GM12891 (cell line): ENCODE measurements at regions not wholly inside any gene's neighbourhood (a gene's known extent, or its start where the extent isn't known, plus 50 kb on each side); places are given as distances from the start of the nearest gene placed in this dataset.
A peak's percentile ranks its signal among the peaks of the same experiment; 100 is the strongest.
"Not testable (repeated sequence)": the region's sequence is repeated elsewhere in the genome, so short reads cannot be mapped to it uniquely, and the experiment has no call there.

Source experiments
- DNase-seq: peaks from one replicate; pipeline ENCODE4 v3.0.0; 2011; ENCODE audit warnings: low spot score; ENCODE audit not compliant: insufficient read length
- FAIRE-seq: peaks from 2 replicates; lab custom pipeline; 2011; peaks lifted over from hg19 to GRCh38; lab: Jason Lieb, UNC
- PAX5 ChIP-seq: IDR thresholded peaks from 2 replicates; pipeline ENCODE4 v1.6.1; 2011; ENCODE audit warnings: low read length, moderate library complexity, mild to moderate bottlenecking; ENCODE audit not compliant: insufficient read depth, severe bottlenecking
- POLR2A ChIP-seq: IDR thresholded peaks from 2 replicates; pipeline ENCODE4 v1.6.1; 2011; ENCODE audit warnings: low read depth, low read length, control low read depth
- POLR2AphosphoS5 ChIP-seq: IDR thresholded peaks from 2 replicates; pipeline ENCODE4 v1.6.1; 2011; ENCODE audit warnings: low read depth, low read length, control low read depth
- POU2F2 ChIP-seq: IDR thresholded peaks from 2 replicates; pipeline ENCODE4 v1.6.1; 2011; ENCODE audit warnings: low read depth, mild to moderate bottlenecking, control low read depth, low read length, moderate library complexity
- SPI1 ChIP-seq: IDR thresholded peaks from 2 replicates; pipeline ENCODE4 v1.6.1; 2011; ENCODE audit warnings: low read depth, low read length, control low read depth
- TAF1 ChIP-seq: IDR thresholded peaks from 2 replicates; pipeline ENCODE4 v1.6.1; 2011; ENCODE audit warnings: low read depth, low read length, control low read depth

DNA sequence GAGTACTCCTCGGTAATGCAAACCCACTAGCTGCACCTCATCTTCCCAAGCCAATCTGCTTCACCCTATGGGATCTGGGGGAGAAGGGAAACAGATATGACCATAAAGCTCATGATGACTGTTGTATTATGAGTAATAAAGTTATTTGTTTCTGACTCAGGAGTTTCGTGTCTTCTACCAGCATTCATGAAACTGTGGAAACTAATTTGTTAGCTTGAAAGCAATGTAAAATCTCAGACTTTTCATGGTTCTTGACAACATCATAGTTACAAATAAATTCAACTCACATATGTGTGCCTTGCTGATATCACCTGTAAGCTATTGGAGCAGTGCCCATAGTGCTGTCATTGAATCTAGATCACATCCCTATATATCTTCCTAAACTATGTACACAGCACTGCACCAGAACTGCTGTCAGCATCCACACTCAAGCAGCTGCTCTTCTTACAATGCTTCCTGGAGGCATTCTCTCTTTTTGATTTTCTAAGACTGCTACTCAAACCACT is 135.6 kb upstream of the KYNU start:
- TF ChIP-seq POLR2A = no peak
- TF ChIP-seq POLR2AphosphoS5 = no peak
- TF ChIP-seq TAF1 = no peak
- no peak for TF ChIP-seq POU2F2
- TF ChIP-seq SPI1 = no peak
- TF ChIP-seq PAX5 = no peak
- DNase-seq (no peak), FAIRE-seq (no peak)

DNA sequence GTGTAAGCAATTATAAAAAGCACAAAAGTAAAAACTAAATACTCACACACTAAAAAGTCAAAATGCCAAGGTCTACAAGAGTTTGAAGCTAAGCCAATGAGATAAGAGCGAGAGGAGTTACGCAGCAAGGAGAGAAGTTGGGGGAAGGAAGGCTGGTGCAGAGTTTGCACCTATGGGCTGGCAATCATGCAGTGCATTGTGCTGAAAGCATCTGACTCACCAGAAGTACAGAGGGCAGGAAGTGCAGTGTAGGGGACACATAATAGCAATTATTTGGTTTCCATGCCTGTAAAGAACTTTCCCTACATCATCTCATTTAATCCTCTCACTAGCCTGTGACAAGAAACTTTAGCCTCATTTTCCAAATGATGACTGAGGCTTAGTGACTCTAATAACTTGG is 142.7 kb upstream of the KYNU start:
- TF ChIP-seq POU2F2 = no peak
- TF ChIP-seq PAX5 = no peak
- no peak for TF ChIP-seq POLR2A
- TF ChIP-seq TAF1 = no peak
- no peak for TF ChIP-seq POLR2AphosphoS5
- TF ChIP-seq SPI1 = no peak
- DNase-seq = no peak
- no peak for FAIRE-seq

DNA sequence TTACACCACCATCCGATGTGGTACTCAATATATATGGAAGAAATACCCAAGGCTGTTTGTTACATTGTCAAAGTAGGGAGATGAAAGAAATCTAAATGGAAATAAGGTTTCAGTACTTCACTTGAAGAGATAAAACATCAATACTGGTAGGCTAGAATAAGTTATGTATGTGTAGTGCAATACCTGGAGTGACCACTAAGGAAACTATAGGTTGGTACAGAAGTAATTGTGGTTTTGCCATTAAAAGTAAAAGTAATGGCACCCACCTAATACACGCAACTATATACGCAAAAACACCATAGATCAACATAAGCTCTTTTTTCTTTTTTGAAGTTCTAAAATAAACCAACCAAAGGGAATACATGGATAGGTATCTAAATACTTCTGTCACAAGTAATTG is 143.2 kb upstream of the KYNU start:
- DNase-seq = no peak
- FAIRE-seq = no peak
- TF ChIP-seq SPI1 (no peak), POU2F2 (no peak), PAX5 (no peak), POLR2A (no peak), TAF1 (no peak), POLR2AphosphoS5 (no peak)

DNA sequence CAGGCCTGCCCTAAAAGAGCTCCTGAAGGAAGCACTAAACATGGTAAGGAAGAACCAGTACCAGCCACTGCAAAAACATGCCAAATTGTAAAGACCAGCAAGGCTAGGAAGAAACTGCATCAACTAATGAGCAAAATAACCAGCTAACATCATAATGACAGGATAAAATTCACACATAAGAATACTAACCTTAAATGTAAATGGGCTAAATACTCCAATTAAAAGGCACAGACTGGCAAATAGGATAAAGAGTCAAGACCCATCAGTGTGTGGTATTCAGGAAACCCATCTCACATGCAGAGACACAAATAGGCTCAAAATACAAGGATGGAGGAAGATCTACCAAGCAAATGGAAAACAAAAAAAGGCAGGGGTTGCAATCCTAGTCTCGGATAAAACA is 147.7 kb upstream of the KYNU start:
- not testable (repeated sequence) for FAIRE-seq, DNase-seq

DNA sequence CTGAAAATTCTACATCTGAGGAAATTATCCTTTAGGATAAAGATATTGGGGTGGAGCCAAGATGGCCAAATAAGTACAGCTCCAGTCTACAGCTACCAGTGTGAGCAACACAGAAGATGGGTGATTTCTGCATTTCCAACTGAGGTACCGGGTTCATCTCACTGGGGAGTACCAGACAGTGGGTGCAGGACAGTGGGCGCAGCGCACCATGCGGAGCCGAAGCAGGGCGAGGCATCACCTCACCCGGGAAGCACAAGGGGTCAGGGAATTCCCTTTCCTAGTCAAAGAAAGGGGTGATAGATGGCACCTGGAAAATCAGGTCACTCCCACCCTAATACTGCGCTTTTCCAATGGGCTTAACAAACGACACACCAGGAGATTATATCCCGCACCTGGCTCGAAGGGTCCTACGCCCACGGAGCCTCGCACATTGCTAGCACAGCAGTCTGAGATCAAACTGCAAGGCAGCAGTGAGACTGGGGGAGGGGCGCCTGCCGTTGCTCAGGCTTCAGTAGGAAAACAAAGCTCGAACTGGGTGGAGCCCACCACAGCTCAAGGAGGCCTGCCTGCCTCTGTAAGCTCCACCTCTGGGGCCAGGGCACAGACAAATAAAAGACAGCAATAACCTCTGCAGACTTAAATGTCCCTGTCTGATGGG is 149.5 kb upstream of the KYNU start:
- not testable (repeated sequence) for FAIRE-seq, DNase-seq

DNA sequence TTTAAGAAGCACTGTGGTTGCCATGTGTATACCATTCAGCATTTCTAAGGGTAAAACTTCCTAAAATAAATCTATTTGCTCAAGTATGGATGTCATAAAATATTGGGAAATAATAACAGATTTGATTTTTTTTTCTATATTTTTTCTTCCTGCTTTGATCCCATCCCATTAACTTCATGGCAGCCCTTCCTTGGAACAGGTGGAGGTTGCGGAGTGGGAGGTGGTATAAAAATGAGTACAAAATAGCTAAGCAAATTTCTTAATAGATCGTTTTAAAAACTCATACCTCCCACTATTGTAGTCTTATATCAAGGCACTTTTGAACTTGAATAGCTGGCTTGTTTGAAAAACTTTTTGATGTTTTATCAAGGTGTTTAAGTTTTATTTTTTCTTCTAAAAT is 152.1 kb upstream of the KYNU start:
- DNase-seq = no peak
- no peak for FAIRE-seq
- no peak for TF ChIP-seq POU2F2
- TF ChIP-seq SPI1 = no peak

DNA sequence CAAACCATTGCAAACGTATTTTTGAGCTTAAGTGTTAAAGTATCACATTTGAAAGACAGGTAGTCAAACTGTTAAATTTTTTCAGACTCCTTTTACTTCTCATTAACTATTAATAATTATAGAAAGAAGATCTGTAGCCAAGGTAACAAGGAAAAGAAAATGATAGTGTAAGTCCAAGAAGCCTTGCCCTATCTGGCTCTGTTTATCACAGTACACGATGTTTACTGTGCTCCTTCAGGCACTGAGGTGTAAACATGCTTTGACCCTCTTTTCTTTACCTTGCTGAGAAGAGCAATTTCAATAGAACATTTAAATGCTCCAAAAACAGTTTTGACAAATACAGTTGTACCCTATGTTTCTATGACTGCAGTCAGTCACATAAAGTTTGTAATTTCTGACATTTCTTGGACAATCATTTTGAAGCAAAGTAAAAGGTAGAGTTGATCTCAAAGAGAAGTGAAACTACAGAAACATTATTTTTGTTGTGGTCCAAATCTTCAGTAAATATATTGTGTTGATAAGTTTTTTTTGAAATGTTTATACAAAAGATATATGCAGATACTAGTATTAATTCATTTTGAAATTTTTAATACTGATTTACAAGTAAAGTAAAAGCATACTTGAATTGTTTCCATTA is 152.6 kb upstream of the KYNU start:
- TF ChIP-seq POLR2A (no peak), SPI1 (peak; percentile 68), POU2F2 (no peak)
- FAIRE-seq = peak; percentile 65
- no peak for DNase-seq

DNA sequence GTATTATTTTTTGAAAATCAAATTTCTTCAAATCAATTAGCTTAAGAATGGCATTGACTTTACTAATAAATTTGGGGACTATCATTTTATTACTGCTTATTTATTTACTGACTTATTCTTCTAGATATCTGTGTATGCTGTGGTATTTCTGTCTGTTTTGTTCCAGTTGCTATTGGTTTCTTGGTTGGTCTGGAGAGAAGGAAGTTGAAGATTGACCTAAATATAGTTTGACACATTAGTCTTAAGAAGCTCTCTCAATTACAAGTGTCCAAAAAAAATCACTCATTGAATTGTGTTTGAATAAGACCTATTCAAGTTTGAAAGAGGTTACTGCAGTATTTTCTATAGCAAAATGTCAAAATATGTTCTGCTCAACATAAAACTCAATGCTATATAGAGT is 153.3 kb upstream of the KYNU start:
- no peak for FAIRE-seq

DNA sequence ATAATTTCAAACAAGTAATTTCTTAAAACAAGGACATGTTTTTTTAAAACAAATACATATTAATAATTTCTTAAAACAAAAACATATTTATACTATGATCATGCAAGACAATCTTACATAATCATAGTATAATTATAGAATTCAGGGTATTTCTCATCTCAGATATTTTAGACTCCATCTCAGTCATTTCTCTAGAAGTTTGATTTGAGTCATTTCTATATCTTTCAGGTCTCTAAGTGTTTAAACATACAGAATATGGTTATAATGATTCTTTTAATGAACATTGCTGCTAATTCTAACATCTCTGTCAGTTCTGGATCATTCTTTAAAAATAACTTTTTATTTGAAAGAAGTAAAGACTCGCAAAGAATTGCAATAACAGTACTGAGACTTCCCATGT is 154.2 kb upstream of the KYNU start:
- DNase-seq (no peak), FAIRE-seq (no peak)
- no peak for TF ChIP-seq POLR2A
- TF ChIP-seq POLR2AphosphoS5 = no peak
- TF ChIP-seq PAX5 = no peak
- TF ChIP-seq SPI1 = no peak
- TF ChIP-seq TAF1 = no peak
- no peak for TF ChIP-seq POU2F2

More for the DNA sequence above, 153.3 kb upstream of the KYNU start:
- DNase-seq = no peak
- TF ChIP-seq PAX5 (no peak), POLR2A (no peak), TAF1 (no peak), SPI1 (no peak), POU2F2 (no peak), POLR2AphosphoS5 (no peak)

DNA sequence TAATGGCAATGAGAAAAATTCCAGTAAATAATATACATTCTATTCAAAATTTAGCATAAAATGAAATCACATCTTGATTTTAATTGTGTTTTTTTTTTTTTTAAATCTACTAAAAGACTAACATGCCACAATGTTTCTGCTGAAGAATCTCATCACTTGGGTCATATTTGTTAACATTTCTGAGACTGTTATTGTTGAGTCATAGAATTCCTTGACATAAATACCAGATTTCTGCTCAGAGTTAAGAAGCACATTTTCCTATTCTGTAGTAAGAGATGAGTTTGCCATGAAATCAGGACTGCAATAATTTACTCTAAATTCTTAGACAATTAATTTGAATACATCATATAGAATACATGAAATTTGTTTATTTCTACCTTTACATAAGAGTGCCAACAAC is 154.9 kb upstream of the KYNU start:
- no peak for TF ChIP-seq POLR2AphosphoS5
- no peak for TF ChIP-seq SPI1
- TF ChIP-seq PAX5 = no peak
- no peak for TF ChIP-seq TAF1
- TF ChIP-seq POU2F2 = no peak
- TF ChIP-seq POLR2A = no peak
- FAIRE-seq (no peak), DNase-seq (no peak)

DNA sequence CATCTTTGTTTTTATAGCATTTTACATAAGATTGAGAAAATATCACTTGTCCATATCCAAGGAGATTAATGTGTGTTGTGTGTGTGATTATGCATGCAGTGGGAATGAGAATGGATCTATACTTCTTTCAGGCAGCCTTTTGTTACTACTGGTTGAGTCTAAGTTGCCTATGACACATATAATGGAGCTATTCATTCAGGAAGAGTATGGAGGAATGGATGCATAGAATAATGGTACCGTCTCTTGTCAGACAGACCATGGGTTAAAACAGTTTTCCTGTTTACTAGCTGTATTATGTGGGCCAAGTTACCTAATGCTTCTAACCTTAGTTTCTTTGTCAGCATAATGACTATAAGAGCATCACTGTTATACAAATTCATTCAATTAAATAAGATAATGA is 155.4 kb upstream of the KYNU start:
- DNase-seq (no peak), FAIRE-seq (no peak)
- TF ChIP-seq SPI1 (no peak), POLR2AphosphoS5 (no peak), TAF1 (no peak), POU2F2 (no peak), POLR2A (no peak), PAX5 (no peak)
